ENCODE measurements at regions not wholly inside any gene's neighbourhood (a gene's known extent, or its start where the extent isn't known, plus 50 kb on each side); places are given as distances from the start of the nearest gene placed in this dataset.

GRCh38 chr13:34647379-34648150 lies 294.5 kb upstream of the NBEA start:
- no peak for DNase-seq (ENCODE audit: extremely low read depth in 1 of 2, low read depth in 1 of 2)

- DNase-seq (ENCODE audit: extremely low read depth in 1 of 2, low read depth in 1 of 2): no peak
These were observed 287.9 kb upstream of the NBEA start for GRCh38 chr13:34654203-34654602.

DNA sequence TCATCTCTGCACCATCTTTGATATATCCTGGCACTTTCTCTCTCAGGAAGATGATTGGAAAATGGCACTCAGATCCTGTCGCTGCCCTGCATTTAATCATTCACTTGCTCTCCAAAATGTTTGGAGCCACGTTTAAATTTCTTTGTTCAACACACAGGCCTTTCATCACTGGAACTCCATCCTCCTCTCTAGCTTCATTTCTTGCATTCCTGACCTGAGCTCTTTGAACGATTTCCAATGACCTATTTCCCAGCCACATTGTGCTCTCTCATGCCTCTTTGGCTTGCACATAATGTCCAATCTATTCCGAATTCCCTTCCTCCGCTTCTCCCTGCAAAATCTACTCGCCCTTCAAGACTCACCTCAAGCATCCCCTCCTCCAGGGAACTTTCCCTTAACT lies 287.4 kb upstream of the NBEA start:
- DNase-seq (ENCODE audit: extremely low read depth in 1 of 2, low read depth in 1 of 2): no peak

GRCh38 chr13:34655554-34655953 lies 286.5 kb upstream of the NBEA start:
- DNase-seq (ENCODE audit: extremely low read depth in 1 of 2, low read depth in 1 of 2): no peak

- DNase-seq (ENCODE audit: extremely low read depth in 1 of 2, low read depth in 1 of 2): no peak
These were observed 284.4 kb upstream of the NBEA start for GRCh38 chr13:34657716-34658115.

DNA sequence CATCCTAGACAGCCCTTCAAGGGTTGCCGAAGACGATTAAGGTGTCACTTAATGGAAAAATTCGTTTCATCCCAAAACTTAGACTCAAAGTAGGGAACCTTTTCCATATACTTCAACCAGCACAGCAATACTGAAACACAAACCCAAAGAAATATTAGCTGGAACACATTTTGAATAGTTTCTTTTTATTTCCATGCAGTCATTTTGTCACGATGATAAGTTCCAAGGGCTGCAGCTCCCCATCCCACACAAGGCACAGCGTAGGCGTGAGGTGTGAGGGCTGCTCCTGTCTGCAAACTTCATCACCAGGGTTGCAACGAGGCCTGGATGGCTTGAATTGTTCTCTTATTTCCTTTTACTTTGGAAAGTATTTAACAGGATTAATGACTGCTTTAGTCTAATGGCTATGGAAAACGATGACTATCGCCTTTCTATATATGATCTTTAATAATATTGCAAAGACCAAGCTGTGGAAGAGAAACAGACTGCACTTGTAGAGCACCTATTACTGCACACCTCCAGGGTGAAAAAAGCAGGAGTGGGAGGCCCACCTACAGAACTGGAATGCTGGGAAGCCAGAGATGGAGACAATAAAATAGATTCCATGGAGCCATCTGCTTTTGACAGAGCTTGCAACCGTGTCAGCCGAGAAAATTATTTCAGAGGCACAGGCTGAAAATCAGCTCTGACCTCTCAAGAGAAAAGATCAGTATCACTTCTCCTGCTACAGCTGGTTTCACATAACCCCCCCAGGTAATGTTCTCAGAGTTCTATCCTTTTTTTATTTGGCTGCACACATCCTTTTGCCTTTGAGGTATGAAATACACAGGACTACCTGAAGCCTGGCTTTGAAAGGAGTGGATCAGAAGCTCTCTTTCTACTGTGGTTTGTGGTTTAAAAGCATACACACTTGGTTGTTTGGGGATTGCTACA lies 274.5 kb upstream of the NBEA start:
- no peak for DNase-seq (ENCODE audit: extremely low read depth in 1 of 2, low read depth in 1 of 2)

GRCh38 chr13:34671137-34671536 lies 270.9 kb upstream of the NBEA start:
- DNase-seq (ENCODE audit: extremely low read depth in 1 of 2, low read depth in 1 of 2): no peak

DNA sequence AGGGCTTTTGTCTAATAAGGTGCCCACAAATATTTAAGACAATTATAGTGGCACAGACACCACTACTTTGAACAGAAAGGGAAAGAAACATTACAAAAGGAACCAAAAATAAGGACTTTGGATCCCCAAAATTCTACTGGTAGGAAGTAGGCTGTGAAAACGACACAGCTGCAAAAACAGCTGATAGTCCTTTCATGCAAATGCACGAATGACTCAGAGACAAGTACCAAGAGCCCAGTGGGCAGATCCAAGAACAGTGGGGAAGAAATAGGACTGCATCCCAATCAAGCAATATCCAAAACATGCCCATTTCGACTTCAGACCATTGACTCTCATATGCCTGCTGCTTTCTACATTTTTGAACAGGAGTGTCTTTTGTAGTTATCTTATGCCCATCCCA lies 269.4 kb upstream of the NBEA start:
- no peak for DNase-seq (ENCODE audit: extremely low read depth in 1 of 2, low read depth in 1 of 2)

DNA sequence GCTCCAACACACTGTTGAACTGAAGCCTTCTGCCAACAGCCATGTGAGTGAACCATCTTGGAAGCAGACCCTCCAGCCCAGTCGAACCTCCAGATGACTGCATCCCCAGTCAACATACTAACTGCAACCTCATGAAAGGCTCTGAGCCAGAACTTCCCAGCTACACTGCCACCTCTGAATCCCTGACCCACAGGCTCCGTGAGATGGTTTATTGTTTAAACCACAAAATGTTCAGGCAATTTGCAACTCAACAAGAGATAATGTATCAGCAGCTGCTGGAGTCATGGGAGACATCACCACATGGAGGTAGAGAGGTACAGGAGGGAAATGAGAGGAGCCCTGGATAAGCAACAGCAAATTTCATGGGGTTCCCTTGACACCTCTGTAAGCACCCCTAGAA lies 266.4 kb upstream of the NBEA start:
- no peak for DNase-seq (ENCODE audit: extremely low read depth in 1 of 2, low read depth in 1 of 2)

- no peak for DNase-seq (ENCODE audit: extremely low read depth in 1 of 2, low read depth in 1 of 2)
These were observed 263.9 kb upstream of the NBEA start for GRCh38 chr13:34678154-34678553.

DNA sequence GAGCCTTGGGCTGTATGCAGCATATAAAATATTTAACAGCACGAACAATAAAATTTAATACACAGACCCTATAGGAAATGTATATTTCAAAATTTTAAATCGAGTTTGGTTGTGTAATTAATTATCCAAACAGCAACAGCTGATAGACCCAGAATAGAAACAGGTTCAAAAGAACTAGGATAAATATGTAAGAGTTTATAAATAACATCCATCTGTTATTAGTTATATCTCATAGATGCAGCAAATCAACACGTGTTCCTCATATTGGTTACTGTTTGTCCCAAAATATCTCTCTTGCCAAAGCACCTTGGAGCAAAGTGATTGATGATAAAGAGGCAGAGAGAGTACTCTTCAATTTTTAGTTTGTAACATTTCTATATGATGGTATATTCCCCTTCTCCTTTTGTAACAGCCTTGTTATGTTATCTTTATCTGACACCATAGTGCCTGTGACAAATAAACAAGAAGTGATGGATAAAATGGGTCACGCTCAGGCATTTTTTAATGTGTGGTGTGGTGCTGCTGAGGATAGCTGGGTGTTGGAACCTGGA lies 260.6 kb upstream of the NBEA start:
- DNase-seq (ENCODE audit: extremely low read depth in 1 of 2, low read depth in 1 of 2): no peak

DNA sequence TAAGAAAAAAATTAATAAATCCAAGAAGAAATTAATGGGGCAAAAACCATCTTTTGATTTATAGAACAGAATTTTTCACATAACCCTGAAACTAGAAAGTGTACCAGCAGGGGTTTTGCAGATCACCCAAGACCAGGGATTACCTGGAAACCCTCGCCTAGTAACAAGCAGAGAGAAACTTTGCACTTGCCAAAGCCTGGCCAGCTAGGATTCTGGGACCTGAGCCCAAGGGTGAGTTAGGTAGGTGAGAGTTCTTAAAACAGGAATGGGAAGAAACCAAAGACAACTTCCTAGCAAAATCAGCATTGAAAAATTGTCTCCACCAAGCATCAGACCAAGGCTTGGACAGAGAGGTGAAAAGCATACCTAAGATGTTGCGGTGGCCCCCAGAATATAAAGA lies 247.0 kb upstream of the NBEA start:
- DNase-seq (ENCODE audit: extremely low read depth in 1 of 2, low read depth in 1 of 2): no peak

GRCh38 chr13:34696296-34696695 lies 245.8 kb upstream of the NBEA start:
- DNase-seq (ENCODE audit: extremely low read depth in 1 of 2, low read depth in 1 of 2): no peak

GRCh38 chr13:34696741-34697140 lies 245.3 kb upstream of the NBEA start:
- DNase-seq (ENCODE audit: extremely low read depth in 1 of 2, low read depth in 1 of 2): no peak

- DNase-seq (ENCODE audit: extremely low read depth in 1 of 2, low read depth in 1 of 2): no peak
These were observed 243.1 kb upstream of the NBEA start for GRCh38 chr13:34698945-34699344.

- DNase-seq (ENCODE audit: extremely low read depth in 1 of 2, low read depth in 1 of 2): no peak
These were observed 241.9 kb upstream of the NBEA start for GRCh38 chr13:34700155-34700554.

DNA sequence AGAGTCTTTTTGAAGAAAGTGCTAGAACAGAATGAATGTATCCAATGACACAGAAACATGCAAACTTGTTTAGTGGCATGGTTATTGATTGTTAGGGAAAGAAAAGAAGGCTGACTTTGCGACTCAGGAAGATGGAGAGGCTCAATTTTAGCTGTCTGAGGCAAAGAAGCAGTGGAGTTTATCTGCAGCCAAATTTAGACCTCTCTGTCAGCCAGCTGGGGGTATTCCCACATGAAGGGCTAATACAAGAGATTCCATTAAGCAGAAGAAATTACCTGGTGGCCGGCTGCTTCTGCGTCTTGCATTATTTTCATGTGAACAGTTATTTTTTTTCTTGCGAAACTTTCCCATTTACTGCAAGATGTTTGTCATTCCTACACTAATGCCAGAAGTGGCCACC lies 240.2 kb upstream of the NBEA start:
- DNase-seq (ENCODE audit: extremely low read depth in 1 of 2, low read depth in 1 of 2): no peak

GRCh38 chr13:34708566-34709313 lies 233.3 kb upstream of the NBEA start:
- no peak for DNase-seq (ENCODE audit: extremely low read depth in 1 of 2, low read depth in 1 of 2)

GRCh38 chr13:34719060-34719875 lies 222.8 kb upstream of the NBEA start:
- no peak for DNase-seq (ENCODE audit: extremely low read depth in 1 of 2, low read depth in 1 of 2)

DNA sequence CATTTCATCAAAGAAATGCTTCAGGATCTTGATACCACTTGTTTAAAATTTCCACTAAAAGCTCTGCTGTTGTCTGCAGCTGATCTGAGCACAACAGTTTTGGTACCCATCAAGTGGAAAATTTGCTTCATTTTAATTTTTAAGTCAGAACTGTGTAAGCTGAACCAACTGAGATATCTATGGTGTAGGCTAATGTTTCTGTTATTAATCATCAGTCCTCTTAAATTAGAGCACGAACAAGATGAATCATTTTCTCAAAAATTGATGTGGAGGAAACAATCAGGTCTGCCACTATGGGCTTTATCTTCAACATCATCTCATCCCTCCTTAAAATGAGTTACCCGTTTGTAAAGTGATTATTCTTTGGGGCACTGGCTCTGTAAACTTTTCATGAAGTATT lies 221.5 kb upstream of the NBEA start:
- DNase-seq (ENCODE audit: extremely low read depth in 1 of 2, low read depth in 1 of 2): no peak

Measured in stimulated activated CD8-positive, alpha-beta memory T cell treated with anti-CD3 and anti-CD28 coated beads, Interleukin-7, amount 100 ng/mL, for 48 hours (primary cell).